ENCODE measurements at regions not wholly inside any gene's neighbourhood (a gene's known extent, or its start where the extent isn't known, plus 50 kb on each side); places are given as distances from the start of the nearest gene placed in this dataset.
"Not testable (repeated sequence)": the region's sequence is repeated elsewhere in the genome, so short reads cannot be mapped to it uniquely, and the experiment has no call there.

DNA sequence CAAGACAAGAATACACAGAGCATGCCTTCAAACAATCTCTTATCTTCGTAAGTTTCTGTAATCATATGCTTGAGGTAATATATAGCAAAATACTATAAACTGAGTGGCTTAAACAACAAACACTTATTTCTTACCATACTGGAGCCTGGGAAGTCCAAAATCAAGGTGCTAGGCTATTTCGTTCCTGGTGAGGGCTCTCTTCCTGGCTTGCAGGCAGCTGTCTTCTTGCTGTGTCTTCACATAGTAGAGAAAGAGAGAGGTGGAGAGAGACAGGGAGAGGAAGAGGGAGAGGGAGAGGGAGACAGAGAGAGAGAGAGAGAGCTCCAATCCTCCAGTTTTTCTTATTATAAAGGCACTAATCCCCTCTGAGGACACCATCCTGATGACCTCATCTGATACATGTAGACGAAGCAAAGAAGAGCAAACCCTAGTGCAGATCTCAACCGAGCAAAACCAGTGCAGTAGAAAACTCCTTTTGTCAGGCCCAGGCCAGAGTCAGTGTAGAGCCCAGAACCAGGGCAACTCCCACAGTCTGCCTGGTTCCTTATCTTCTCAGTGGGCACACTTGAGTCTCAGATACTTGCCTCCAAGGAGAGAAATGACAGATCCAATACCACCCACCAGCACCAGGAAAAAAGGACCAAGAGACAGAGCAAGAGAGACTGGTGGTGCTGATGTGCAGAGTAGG lies 297.1 kb upstream of the NCAM1 start:
- no peak for FAIRE-seq
- no peak for DNase-seq (ENCODE audit: insufficient read length, low spot score)

GRCh38 chr11:112665291-112665690 lies 295.9 kb upstream of the NCAM1 start:
- TF ChIP-seq, protein P1, sequence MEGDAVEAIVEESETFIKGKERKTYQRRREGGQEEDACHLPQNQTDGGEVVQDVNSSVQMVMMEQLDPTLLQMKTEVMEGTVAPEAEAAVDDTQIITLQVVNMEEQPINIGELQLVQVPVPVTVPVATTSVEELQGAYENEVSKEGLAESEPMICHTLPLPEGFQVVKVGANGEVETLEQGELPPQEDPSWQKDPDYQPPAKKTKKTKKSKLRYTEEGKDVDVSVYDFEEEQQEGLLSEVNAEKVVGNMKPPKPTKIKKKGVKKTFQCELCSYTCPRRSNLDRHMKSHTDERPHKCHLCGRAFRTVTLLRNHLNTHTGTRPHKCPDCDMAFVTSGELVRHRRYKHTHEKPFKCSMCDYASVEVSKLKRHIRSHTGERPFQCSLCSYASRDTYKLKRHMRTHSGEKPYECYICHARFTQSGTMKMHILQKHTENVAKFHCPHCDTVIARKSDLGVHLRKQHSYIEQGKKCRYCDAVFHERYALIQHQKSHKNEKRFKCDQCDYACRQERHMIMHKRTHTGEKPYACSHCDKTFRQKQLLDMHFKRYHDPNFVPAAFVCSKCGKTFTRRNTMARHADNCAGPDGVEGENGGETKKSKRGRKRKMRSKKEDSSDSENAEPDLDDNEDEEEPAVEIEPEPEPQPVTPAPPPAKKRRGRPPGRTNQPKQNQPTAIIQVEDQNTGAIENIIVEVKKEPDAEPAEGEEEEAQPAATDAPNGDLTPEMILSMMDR (IDR thresholded peaks at IDR 0.05; ENCODE audit: insufficient read depth, missing control alignments): no peak
- DNase-seq (ENCODE audit: insufficient read length, low spot score) (no peak), FAIRE-seq (no peak)

More for the DNA sequence above, 297.1 kb upstream of the NCAM1 start:
- TF ChIP-seq, protein P1 (IDR thresholded peaks at IDR 0.05; ENCODE audit: insufficient read depth, missing control alignments): no peak

DNA sequence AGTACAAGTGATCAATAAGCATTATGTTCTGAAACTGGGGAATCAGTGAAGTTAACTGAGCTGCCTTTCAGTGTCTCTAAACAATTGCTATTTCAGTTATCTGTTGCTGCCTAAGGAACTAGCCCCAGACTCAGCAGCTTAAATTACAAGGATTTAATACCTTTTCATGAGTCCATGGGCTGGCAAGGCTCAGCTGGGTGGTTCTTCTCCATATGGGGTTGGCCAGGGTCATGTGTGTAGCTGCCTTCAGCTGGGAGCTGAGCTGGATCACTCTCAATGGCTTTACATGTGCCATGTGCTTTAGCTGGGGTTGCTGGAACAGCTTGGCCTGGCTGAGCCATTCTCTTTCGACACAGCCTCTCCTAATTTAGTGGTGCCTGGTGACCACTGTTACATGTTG lies 295.0 kb upstream of the NCAM1 start:
- FAIRE-seq (no peak), DNase-seq (ENCODE audit: insufficient read length, low spot score) (no peak)
- TF ChIP-seq, protein P1 (IDR thresholded peaks at IDR 0.05; ENCODE audit: insufficient read depth, missing control alignments): no peak

GRCh38 chr11:112670806-112671570 lies 290.2 kb upstream of the NCAM1 start:
- FAIRE-seq (no peak), DNase-seq (ENCODE audit: insufficient read length, low spot score) (no peak)
- TF ChIP-seq, protein P1 (IDR thresholded peaks at IDR 0.05; ENCODE audit: insufficient read depth, missing control alignments): no peak

DNA sequence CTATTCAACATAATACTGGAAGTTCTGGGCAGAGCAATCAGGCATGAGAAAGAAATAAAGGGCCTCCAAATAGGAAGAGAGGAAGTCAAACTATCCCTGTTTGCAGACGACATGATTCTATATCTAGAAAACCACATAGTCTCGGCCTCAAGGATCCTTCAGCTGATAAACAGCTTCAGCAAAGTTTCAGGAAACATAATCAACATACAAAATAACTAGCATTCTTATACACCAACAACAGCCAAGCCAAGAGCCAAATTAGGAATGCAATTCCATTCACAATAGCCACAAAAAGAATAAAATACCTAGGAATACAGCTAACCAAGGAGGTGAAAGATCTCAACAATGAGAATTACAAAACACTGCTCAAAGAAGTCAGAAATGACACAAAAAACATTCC lies 287.8 kb upstream of the NCAM1 start:
- FAIRE-seq; DNase-seq (ENCODE audit: insufficient read length, low spot score): not testable (repeated sequence)

DNA sequence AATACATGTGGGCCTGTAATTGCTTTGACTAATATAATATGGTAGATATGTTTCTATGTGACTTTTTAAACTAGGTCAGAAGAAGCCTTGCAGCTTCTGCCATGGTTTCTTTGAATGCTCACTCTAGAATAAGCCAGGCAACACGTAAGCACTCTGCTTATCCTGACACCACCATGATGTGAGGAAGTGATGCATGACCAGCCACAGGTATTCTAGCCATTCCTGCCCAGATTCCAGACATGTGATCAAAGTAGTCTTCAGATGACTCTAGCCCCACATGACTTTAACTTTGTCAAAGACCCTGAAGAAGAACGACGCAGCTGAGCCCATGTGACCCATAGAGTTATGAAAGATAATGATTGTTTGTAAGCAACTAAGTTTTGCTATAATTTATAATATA lies 276.1 kb upstream of the NCAM1 start:
- FAIRE-seq: no peak
- DNase-seq (ENCODE audit: insufficient read length, low spot score): no peak
- TF ChIP-seq, protein P1 (IDR thresholded peaks at IDR 0.05; ENCODE audit: insufficient read depth, missing control alignments): no peak

DNA sequence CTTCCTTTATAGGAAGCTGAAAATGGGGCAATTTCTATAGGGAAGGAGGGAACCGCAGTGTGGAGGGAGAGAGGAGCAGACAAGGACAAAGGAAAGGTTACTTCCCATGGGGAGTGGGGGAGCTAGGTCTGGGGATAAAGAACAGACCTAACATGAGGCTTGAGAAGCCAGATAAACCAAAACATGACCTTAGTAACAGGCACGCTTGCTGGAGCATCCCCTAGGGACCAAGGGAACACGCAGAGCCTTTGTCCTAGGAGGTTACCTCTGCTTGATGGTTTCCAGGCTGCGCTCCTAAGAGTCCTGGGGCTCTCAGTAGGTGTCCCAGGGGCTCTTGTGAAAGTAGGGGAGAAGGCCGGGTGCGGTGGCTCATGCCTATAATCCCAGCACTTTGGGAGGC lies 271.4 kb upstream of the NCAM1 start:
- DNase-seq (ENCODE audit: insufficient read length, low spot score) (no peak), FAIRE-seq (no peak)
- TF ChIP-seq, protein P1 (IDR thresholded peaks at IDR 0.05; ENCODE audit: insufficient read depth, missing control alignments): no peak

Data from D721Med (cell line).